Large intestine (tissue), 3 donors: ENCODE measurements at regions not wholly inside any gene's neighbourhood (a gene's known extent, or its start where the extent isn't known, plus 50 kb on each side); places are given as distances from the start of the nearest gene placed in this dataset.
"Not testable (repeated sequence)": the region's sequence is repeated elsewhere in the genome, so short reads cannot be mapped to it uniquely, and the experiment has no call there.

Experiments
- DNase-seq, 2 donors: peaks; one replicate each; pipeline versions ENCODE4 v3.0.0 to v3.0.0-alpha.2; 2013
- H3K27ac ChIP-seq: one replicate; pipeline ENCODE4 v1.5.1; 2013; ENCODE audit warnings: low read length
- H3K27me3 ChIP-seq: 2 replicates; pipeline ENCODE4 v1.6.1; 2013; ENCODE audit warnings: low read length; ENCODE audit not compliant: control insufficient read depth, insufficient read depth
- H3K36me3 ChIP-seq: 2 replicates; pipeline ENCODE4 v1.6.1; 2013; ENCODE audit warnings: low read length; ENCODE audit not compliant: control insufficient read depth, insufficient read depth
- H3K4me1 ChIP-seq: one replicate; pipeline ENCODE4 v1.6.1; 2013; ENCODE audit warnings: low read length; ENCODE audit not compliant: control insufficient read depth, insufficient read depth
- H3K4me3 ChIP-seq: one replicate; pipeline ENCODE4 v1.5.1; 2013; ENCODE audit warnings: low read length
- H3K9me3 ChIP-seq: one replicate; pipeline ENCODE4 v1.6.1; 2013; ENCODE audit warnings: mild to moderate bottlenecking, low read depth, low read length, moderate library complexity; ENCODE audit not compliant: control insufficient read depth
- WGBS: methylation state at CpG from one replicate; pipeline ENCODE4 v1.1.5; 2013; ENCODE audit warnings: low lambda C conversion rate; ENCODE audit not compliant: insufficient coverage; 5-methylcytosine and 5-hydroxymethylcytosine counted together

DNA sequence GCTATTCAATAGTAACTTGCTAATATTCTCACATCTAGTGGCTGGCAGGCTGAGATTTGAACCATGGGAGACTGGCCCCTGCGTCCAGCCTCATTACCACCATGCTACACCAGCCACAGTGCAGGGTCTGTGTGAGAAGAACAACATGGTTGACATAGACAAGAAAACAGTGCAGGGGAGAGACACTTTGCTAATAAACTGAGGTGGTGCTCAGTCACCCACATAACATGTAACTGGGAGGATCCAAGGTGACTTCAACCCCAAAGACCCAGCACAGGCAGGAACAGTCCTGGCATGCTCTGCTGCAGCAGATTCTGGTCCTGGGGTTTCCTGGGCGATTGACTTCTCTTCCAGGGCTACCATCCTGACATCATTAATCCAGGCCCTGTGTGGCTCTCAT, 143.1 kb downstream of the CSNK2A3 start:
- no peak overlapping the region for H3K27ac ChIP-seq
- H3K36me3 ChIP-seq, result no peaks in the 10 kb centered on the region
- H3K4me3 ChIP-seq, result no peak overlapping the region
- H3K9me3 ChIP-seq, result no peaks in the 10 kb centered on the region
- no peak for DNase-seq
- H3K4me1 ChIP-seq, result no peaks in the 10 kb centered on the region
- WGBS, result no CpG with 5 or more reads among the region's 2 CpGs
- H3K27me3 ChIP-seq, result peaks cover 5% of the 10 kb centered on the region

DNA sequence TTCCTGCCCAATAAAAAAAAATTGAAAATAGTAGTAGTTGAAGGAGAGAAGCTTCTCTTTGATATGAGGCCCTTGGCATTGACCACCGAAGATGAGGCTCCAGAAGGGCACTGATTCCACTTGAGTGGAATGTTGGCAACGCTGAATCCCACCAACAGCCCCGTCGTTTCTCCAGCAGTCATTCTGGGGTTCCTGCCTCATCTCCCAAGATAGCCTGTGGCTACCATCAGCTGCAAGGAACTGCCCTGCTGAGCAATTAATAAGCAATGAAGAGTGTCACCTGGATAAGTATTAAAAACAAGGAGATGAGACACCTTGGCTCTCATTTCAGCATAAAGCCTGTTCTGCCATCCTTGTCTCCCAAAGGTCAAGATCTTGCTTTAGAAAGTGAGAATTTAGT, 144.1 kb downstream of the CSNK2A3 start:
- Histone ChIP-seq H3K27me3 (peaks cover 5% of the 10 kb centered on the region), H3K4me3 (no peak overlapping the region), H3K27ac (no peak overlapping the region), H3K36me3 (no peaks in the 10 kb centered on the region), H3K4me1 (no peaks in the 10 kb centered on the region), H3K9me3 (no peaks in the 10 kb centered on the region)
- WGBS, result no CpG with 5 or more reads among the region's 4 CpGs
- DNase-seq, result no peak

DNA sequence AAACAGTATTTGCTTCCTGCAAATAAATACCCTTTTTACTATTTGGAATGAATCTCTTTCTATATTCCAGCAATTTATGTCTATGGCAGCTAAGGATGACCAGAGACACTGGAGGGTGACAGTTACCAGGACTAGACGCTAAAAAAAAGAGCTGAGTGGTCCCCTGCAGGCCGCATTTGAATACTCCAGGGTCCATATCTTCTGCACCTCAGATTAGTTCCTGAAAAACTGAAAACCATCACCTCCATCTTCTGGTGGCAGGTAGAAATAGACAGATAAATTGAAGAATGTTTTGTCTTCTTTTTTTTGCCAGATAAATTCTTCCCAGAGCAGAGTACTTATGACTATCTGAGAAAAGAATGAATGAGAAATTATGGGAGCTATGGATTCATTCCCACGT, 145.6 kb downstream of the CSNK2A3 start:
- H3K27ac ChIP-seq, result no peak overlapping the region
- peaks cover 5% of the 10 kb centered on the region for H3K27me3 ChIP-seq
- no peaks in the 10 kb centered on the region for H3K4me1 ChIP-seq
- no peak for DNase-seq
- H3K36me3 ChIP-seq, result no peaks in the 10 kb centered on the region
- 88% methylated on average over 1 of the region's 3 CpGs for WGBS
- H3K9me3 ChIP-seq, result peaks cover 3% of the 10 kb centered on the region
- H3K4me3 ChIP-seq, result no peak overlapping the region

DNA sequence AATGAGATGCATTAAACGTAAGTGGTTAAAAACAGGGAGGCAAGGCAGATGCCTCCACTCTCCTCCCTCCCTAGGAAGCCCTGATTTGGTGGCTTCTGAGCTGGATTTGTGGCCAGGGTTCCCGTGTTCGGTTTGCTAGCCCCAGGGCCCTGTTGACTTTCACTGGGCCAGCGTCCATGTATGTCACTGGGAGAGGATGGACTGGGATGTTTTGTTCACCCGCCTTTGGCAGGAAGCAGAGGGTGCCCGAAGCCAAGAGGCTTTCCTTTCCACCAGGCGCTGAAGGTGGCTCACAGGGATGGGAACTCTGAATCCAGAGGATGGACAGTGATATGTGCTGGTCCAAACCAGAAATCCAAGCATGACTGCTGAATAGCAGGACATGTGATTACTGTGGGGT, 146.6 kb downstream of the CSNK2A3 start:
- no peak for DNase-seq
- peaks cover 5% of the 10 kb centered on the region for H3K27me3 ChIP-seq
- H3K4me3 ChIP-seq, result no peak overlapping the region
- H3K9me3 ChIP-seq, result peaks cover 3% of the 10 kb centered on the region
- H3K27ac ChIP-seq, result no peak overlapping the region
- WGBS, result 80% methylated on average over 1 of the region's 7 CpGs
- H3K4me1 ChIP-seq, result no peaks in the 10 kb centered on the region
- no peaks in the 10 kb centered on the region for H3K36me3 ChIP-seq

- H3K36me3 ChIP-seq, result no peaks in the 10 kb centered on the region
- no peaks in the 10 kb centered on the region for H3K4me1 ChIP-seq
- peaks cover 5% of the 10 kb centered on the region for H3K27me3 ChIP-seq
- peaks cover 3% of the 10 kb centered on the region for H3K9me3 ChIP-seq
- H3K27ac ChIP-seq, result no peak overlapping the region
- DNase-seq, result no peak
- H3K4me3 ChIP-seq, result no peak overlapping the region
- WGBS, result no CpG with 5 or more reads among the region's 2 CpGs
Measured at GRCh38 chr11:11202885-11203284, 150.2 kb downstream of the CSNK2A3 start.

- not testable (repeated sequence) for H3K36me3 ChIP-seq, H3K27ac ChIP-seq, H3K4me3 ChIP-seq, H3K9me3 ChIP-seq, DNase-seq, H3K4me1 ChIP-seq, H3K27me3 ChIP-seq
- no CpG with 5 or more reads among the region's 4 CpGs for WGBS
Measured at GRCh38 chr11:11201302-11201701, 151.7 kb downstream of the CSNK2A3 start.

GRCh38 chr11:11192541-11192940, 160.5 kb downstream of the CSNK2A3 start:
- H3K4me3 ChIP-seq, result no peak overlapping the region
- no CpG with 5 or more reads among the region's 3 CpGs for WGBS
- no peak for DNase-seq
- no peaks in the 10 kb centered on the region for H3K4me1 ChIP-seq
- no peak overlapping the region for H3K27ac ChIP-seq
- H3K27me3 ChIP-seq, result no peaks in the 10 kb centered on the region
- H3K9me3 ChIP-seq, result peaks cover 2% of the 10 kb centered on the region
- H3K36me3 ChIP-seq, result no peaks in the 10 kb centered on the region

- H3K4me1 ChIP-seq, result no peaks in the 10 kb centered on the region
- H3K27ac ChIP-seq, result no peak overlapping the region
- no CpG with 5 or more reads among the region's 3 CpGs for WGBS
- no peaks in the 10 kb centered on the region for H3K27me3 ChIP-seq
- H3K36me3 ChIP-seq, result no peaks in the 10 kb centered on the region
- H3K9me3 ChIP-seq, result peaks cover 2% of the 10 kb centered on the region
- H3K4me3 ChIP-seq, result no peak overlapping the region
- DNase-seq, result no peak
Measured at GRCh38 chr11:11189506-11189905, 163.5 kb downstream of the CSNK2A3 start.

- Histone ChIP-seq H3K27ac (no peak overlapping the region), H3K4me3 (no peak overlapping the region), H3K9me3 (peaks cover 2% of the 10 kb centered on the region), H3K27me3 (peaks cover 6% of the 10 kb centered on the region), H3K4me1 (no peaks in the 10 kb centered on the region), H3K36me3 (no peaks in the 10 kb centered on the region)
- WGBS, result no CpG with 5 or more reads among the region's 5 CpGs
- DNase-seq, result no peak
Measured at GRCh38 chr11:11186249-11186648, 166.8 kb downstream of the CSNK2A3 start.

GRCh38 chr11:11182261-11182660, 170.8 kb downstream of the CSNK2A3 start:
- Histone ChIP-seq H3K4me3 (no peak overlapping the region), H3K4me1 (peaks cover 9% of the 10 kb centered on the region), H3K27ac (no peak overlapping the region), H3K9me3 (no peaks in the 10 kb centered on the region), H3K27me3 (peaks cover 6% of the 10 kb centered on the region), H3K36me3 (no peaks in the 10 kb centered on the region)
- no peak for DNase-seq
- WGBS, result no CpG with 5 or more reads among the region's 14 CpGs

DNA sequence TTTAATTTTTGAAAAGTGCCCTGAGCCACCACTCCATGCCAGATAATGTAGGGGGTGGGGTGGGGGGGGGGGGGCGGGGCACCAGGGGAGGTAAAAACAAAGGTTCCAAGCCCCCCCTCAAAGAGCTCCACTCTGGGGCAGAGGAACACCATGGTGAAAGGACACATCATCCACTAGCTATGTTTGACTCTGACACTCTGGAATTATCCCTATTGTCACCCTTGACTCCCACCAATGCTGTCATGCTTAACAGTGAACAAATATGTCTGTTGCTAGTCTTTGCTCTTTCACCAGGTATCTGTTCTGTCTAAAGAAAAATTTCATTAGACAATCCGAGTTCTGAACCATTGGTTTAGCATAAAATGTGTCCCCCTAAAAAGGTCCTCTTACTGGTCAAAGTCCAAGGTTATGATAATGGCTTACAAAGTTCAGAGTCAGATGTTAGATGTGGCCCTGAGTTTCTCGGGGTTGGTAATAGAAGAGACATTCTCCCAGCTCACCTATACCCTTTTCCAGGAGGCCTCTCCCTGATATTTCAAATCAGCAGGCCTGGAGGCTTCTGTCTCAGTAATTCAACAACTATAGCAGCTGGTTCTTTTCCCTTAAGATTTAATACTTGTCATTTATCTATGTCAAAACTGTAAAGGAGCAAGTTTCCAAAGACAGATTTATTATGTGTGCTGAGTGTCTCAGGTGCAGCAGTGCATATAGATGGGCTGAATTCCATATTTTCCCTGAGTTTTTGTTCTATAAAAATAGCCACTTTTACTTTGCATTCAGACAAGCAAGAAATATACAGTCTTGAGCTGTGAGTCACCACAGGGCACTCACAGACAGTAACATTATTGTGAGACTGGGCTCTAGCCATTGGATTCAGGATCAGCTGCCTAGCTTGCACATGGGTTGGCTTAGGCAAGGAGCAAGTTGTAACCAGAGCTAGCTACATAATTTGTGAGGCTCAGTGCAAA, 174.1 kb downstream of the CSNK2A3 start:
- H3K4me3 ChIP-seq, result no peak overlapping the region
- H3K4me1 ChIP-seq, result peaks cover 9% of the 10 kb centered on the region
- H3K36me3 ChIP-seq, result no peaks in the 10 kb centered on the region
- DNase-seq, result peak; percentile 26 to 73
- peak overlapping the region; percentile 0 for H3K27ac ChIP-seq
- WGBS, result no CpG with 5 or more reads among the region's 3 CpGs
- no peaks in the 10 kb centered on the region for H3K9me3 ChIP-seq
- peaks cover 6% of the 10 kb centered on the region for H3K27me3 ChIP-seq
